ENCODE measurements at regions not wholly inside any gene's neighbourhood (a gene's known extent, or its start where the extent isn't known, plus 50 kb on each side); places are given as distances from the start of the nearest gene placed in this dataset.

- Histone ChIP-seq H3K27me3 (no peaks in the 10 kb centered on the region), H3K27ac (no peak overlapping the region), H3K4me1 (no peaks in the 10 kb centered on the region), H3K36me3 (no peaks in the 10 kb centered on the region), H3K9me3 (no peaks in the 10 kb centered on the region), H3K4me3 (no peak overlapping the region)
- intact Hi-C loops (cut with DNase I; ENCODE audit: low total_unique reads) (no loop called here), in situ Hi-C loops (cut with MboI; ENCODE audit: low sequenced_read_pairs in 4 of 4) (no loop called here)
- ATAC-seq, result no peak
- DNase-seq, result no peak
- TF ChIP-seq CTCF (IDR thresholded peaks at IDR 0.05 in 4 of 5, conservative IDR thresholded peaks at IDR 0.05 in 1 of 5) (no peak), POLR2A (IDR thresholded peaks at IDR 0.05) (no peak)
Observed at GRCh38 chr1:87841332-87841731, 512.7 kb downstream of the LMO4 start.

GRCh38 chr1:87842156-87842555 is 513.5 kb downstream of the LMO4 start:
- Histone ChIP-seq H3K4me1 (no peaks in the 10 kb centered on the region), H3K27ac (no peak overlapping the region), H3K4me3 (no peak overlapping the region), H3K9me3 (no peaks in the 10 kb centered on the region), H3K36me3 (no peaks in the 10 kb centered on the region), H3K27me3 (no peaks in the 10 kb centered on the region)
- intact Hi-C loops (cut with DNase I; ENCODE audit: low total_unique reads) (no loop called here), in situ Hi-C loops (cut with MboI; ENCODE audit: low sequenced_read_pairs in 4 of 4) (no loop called here)
- TF ChIP-seq POLR2A (IDR thresholded peaks at IDR 0.05), result no peak
- TF ChIP-seq CTCF (IDR thresholded peaks at IDR 0.05 in 4 of 5, conservative IDR thresholded peaks at IDR 0.05 in 1 of 5), result no peak
- no peak for ATAC-seq
- no peak for DNase-seq

DNA sequence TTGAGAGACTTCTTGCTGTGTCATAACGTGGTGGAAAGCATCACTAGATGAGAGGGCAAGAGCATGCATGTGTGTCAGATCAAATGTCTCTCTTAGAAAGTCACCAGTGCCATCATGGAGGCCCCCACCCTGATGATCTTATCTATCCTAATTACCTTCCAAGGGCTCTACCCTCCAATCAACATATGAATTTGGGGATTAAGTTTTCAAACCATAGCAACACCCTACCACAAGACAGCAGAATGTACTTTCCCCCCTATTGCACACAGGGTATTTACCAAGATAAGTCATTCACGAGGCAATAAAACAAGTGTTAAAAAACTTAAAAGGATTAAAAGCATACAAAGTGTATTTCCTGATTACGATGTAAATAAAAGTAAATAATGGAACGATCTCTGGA is 515.6 kb downstream of the LMO4 start:
- Histone ChIP-seq H3K27me3 (no peaks in the 10 kb centered on the region), H3K27ac (no peak overlapping the region), H3K36me3 (no peaks in the 10 kb centered on the region), H3K9me3 (no peaks in the 10 kb centered on the region), H3K4me3 (no peak overlapping the region), H3K4me1 (no peaks in the 10 kb centered on the region)
- DNase-seq, result no peak
- in situ Hi-C loops (cut with MboI; ENCODE audit: low sequenced_read_pairs in 4 of 4), result no loop called here
- no peak for ATAC-seq
- no peak for TF ChIP-seq POLR2A (IDR thresholded peaks at IDR 0.05)
- no peak for TF ChIP-seq CTCF (IDR thresholded peaks at IDR 0.05 in 4 of 5, conservative IDR thresholded peaks at IDR 0.05 in 1 of 5)
- intact Hi-C loops (cut with DNase I; ENCODE audit: low total_unique reads), result no loop called here

GRCh38 chr1:87851490-87851889 is 522.8 kb downstream of the LMO4 start:
- no peak for TF ChIP-seq POLR2A (IDR thresholded peaks at IDR 0.05)
- TF ChIP-seq CTCF (IDR thresholded peaks at IDR 0.05 in 4 of 5, conservative IDR thresholded peaks at IDR 0.05 in 1 of 5), result no peak
- DNase-seq, result no peak
- Histone ChIP-seq H3K27ac (no peak overlapping the region), H3K36me3 (no peaks in the 10 kb centered on the region), H3K4me3 (no peak overlapping the region), H3K4me1 (no peaks in the 10 kb centered on the region), H3K27me3 (no peaks in the 10 kb centered on the region), H3K9me3 (no peaks in the 10 kb centered on the region)
- in situ Hi-C loops (cut with MboI; ENCODE audit: low sequenced_read_pairs in 4 of 4) (no loop called here), intact Hi-C loops (cut with DNase I; ENCODE audit: low total_unique reads) (no loop called here)
- no peak for ATAC-seq

GRCh38 chr1:87852410-87853161 is 523.9 kb downstream of the LMO4 start:
- no peak for DNase-seq
- H3K4me3 ChIP-seq, result no peak overlapping the region
- no peaks in the 10 kb centered on the region for H3K9me3 ChIP-seq
- H3K4me1 ChIP-seq, result no peaks in the 10 kb centered on the region
- in situ Hi-C loops (cut with MboI; ENCODE audit: low sequenced_read_pairs in 4 of 4), result no loop called here
- ATAC-seq, result no peak
- no peak overlapping the region for H3K27ac ChIP-seq
- intact Hi-C loops (cut with DNase I; ENCODE audit: low total_unique reads), result no loop called here
- TF ChIP-seq CTCF (IDR thresholded peaks at IDR 0.05 in 4 of 5, conservative IDR thresholded peaks at IDR 0.05 in 1 of 5) (no peak), POLR2A (IDR thresholded peaks at IDR 0.05) (no peak)
- no peaks in the 10 kb centered on the region for H3K36me3 ChIP-seq
- no peaks in the 10 kb centered on the region for H3K27me3 ChIP-seq

Data from gastrocnemius medialis (tissue), 4 donors.